Stimulated activated CD4-positive, alpha-beta T cell treated with anti-CD3 and anti-CD28 coated beads, Interleukin-4, amount 100 ng/mL, for 1 hour (primary cell): ENCODE measurements at regions not wholly inside any gene's neighbourhood (a gene's known extent, or its start where the extent isn't known, plus 50 kb on each side); places are given as distances from the start of the nearest gene placed in this dataset.
"Not testable (repeated sequence)": the region's sequence is repeated elsewhere in the genome, so short reads cannot be mapped to it uniquely, and the experiment has no call there.

ENCODE experiments used
- DNase-seq: peaks from one replicate; pipeline ENCODE4 v3.0.0-alpha.2; 2020

GRCh38 chr10:8639486-8640185 is 585.1 kb downstream of the GATA3 start:
- DNase-seq, result no peak

GRCh38 chr10:8640301-8640700 is 585.8 kb downstream of the GATA3 start:
- no peak for DNase-seq

- no peak for DNase-seq
Observed at GRCh38 chr10:8640878-8641277, 586.4 kb downstream of the GATA3 start.

GRCh38 chr10:8656261-8656660 is 601.8 kb downstream of the GATA3 start:
- DNase-seq, result no peak

- DNase-seq, result no peak
Observed at GRCh38 chr10:8659982-8660381, 605.5 kb downstream of the GATA3 start.

- no peak for DNase-seq
Observed at GRCh38 chr10:8661886-8662285, 607.4 kb downstream of the GATA3 start.

- DNase-seq, result no peak
Observed at GRCh38 chr10:8663131-8663530, 608.6 kb downstream of the GATA3 start.

- DNase-seq, result no peak
Observed at GRCh38 chr10:8665322-8665721, 610.8 kb downstream of the GATA3 start.

- DNase-seq, result no peak
Observed at GRCh38 chr10:8670461-8670860, 616.0 kb downstream of the GATA3 start.

GRCh38 chr10:8674230-8674629 is 619.7 kb downstream of the GATA3 start:
- no peak for DNase-seq

GRCh38 chr10:8677642-8678041 is 623.2 kb downstream of the GATA3 start:
- no peak for DNase-seq

- DNase-seq, result not testable (repeated sequence)
Observed at GRCh38 chr10:8684916-8685315, 630.4 kb downstream of the GATA3 start.

- no peak for DNase-seq
Observed at GRCh38 chr10:8688881-8689280, 634.4 kb downstream of the GATA3 start.

- no peak for DNase-seq
Observed at GRCh38 chr10:8691498-8692017, 637.1 kb downstream of the GATA3 start.

- not testable (repeated sequence) for DNase-seq
Observed at GRCh38 chr10:8693635-8694034, 639.1 kb downstream of the GATA3 start.

GRCh38 chr10:8696746-8697145 is 642.3 kb downstream of the GATA3 start:
- no peak for DNase-seq

- DNase-seq, result no peak
Observed at GRCh38 chr10:8700689-8701088, 646.2 kb downstream of the GATA3 start.

GRCh38 chr10:8702181-8702580 is 647.7 kb downstream of the GATA3 start:
- no peak for DNase-seq

- no peak for DNase-seq
Observed at GRCh38 chr10:8705415-8705814, 650.9 kb downstream of the GATA3 start.

GRCh38 chr10:8712656-8713055 is 658.2 kb downstream of the GATA3 start:
- no peak for DNase-seq

GRCh38 chr10:8719971-8720370 is 665.5 kb downstream of the GATA3 start:
- DNase-seq, result no peak

GRCh38 chr10:8721650-8722049 is 667.2 kb downstream of the GATA3 start:
- DNase-seq, result no peak

GRCh38 chr10:8722835-8723234 is 668.3 kb downstream of the GATA3 start:
- no peak for DNase-seq

- DNase-seq, result no peak
Observed at GRCh38 chr10:8725343-8725742, 670.9 kb downstream of the GATA3 start.
